Calu3 (cell line): ENCODE measurements at regions not wholly inside any gene's neighbourhood (a gene's known extent, or its start where the extent isn't known, plus 50 kb on each side); places are given as distances from the start of the nearest gene placed in this dataset.
"Not testable (repeated sequence)": the region's sequence is repeated elsewhere in the genome, so short reads cannot be mapped to it uniquely, and the experiment has no call there.

ENCODE experiments used
- BruUV-seq: library from RNA; stranded (reverse); fragments of 400-500 nt; replicated peaks from 2 replicates; lab custom pipeline; 2021; lab: Mats Ljungman, UMichigan
- CTCF ChIA-PET: fragments of 300-600 bp; sonication (Branson Sonifier 250); formaldehyde crosslinking; loops from one replicate; lab custom pipeline; 2022; ENCODE audit warnings: antibody characterized with exemption; lab: Charles Lee
- DNase-seq: peaks from one replicate; pipeline ENCODE4 v3.0.0; 2022
- H3K27ac Mint-ChIP-seq: one replicate; pipeline ENCODE4 v1.8.0; 2022; ENCODE audit warnings: mixed read lengths; ENCODE audit not compliant: unreplicated experiment
- H3K27me3 Mint-ChIP-seq: one replicate; pipeline ENCODE4 v1.8.0; 2022; ENCODE audit warnings: mixed read lengths; ENCODE audit not compliant: unreplicated experiment
- H3K36me3 Mint-ChIP-seq: one replicate; pipeline ENCODE4 v1.8.0; 2022; ENCODE audit warnings: mild to moderate bottlenecking, moderate library complexity, mixed read lengths; ENCODE audit not compliant: insufficient read depth, unreplicated experiment
- H3K4me1 Mint-ChIP-seq: one replicate; pipeline ENCODE4 v1.8.0; 2022; ENCODE audit warnings: mild to moderate bottlenecking, low read depth, mixed read lengths; ENCODE audit not compliant: unreplicated experiment
- H3K4me3 Mint-ChIP-seq: one replicate; pipeline ENCODE4 v1.8.0; 2022; ENCODE audit warnings: mild to moderate bottlenecking, low read depth, moderate library complexity, mixed read lengths; ENCODE audit not compliant: unreplicated experiment
- H3K9me3 Mint-ChIP-seq: one replicate; pipeline ENCODE4 v1.8.0; 2022; ENCODE audit warnings: low read depth, mixed read lengths; ENCODE audit not compliant: unreplicated experiment
- CTCF ChIP-seq: fragments of 200-600 bp; IDR thresholded peaks from one replicate; pipeline ENCODE4 v1.8.0; 2022; ENCODE audit warnings: antibody characterized with exemption; ENCODE audit not compliant: unreplicated experiment
- intact Hi-C: fragments of 100-400 bp; cut with micrococcal nuclease; formaldehyde crosslinking; loops from one replicate; pipeline ENCODE4 v1.10.0; 2022; ENCODE audit not compliant: unreplicated experiment

GRCh38 chr1:157301477-157302198, 163.4 kb upstream of the ETV3 start:
- intact Hi-C loops = no loop called here
- DNase-seq = no peak
- Mint-ChIP-seq H3K27me3 (peaks cover 25% of the 10 kb centered on the region), H3K27ac (no peak overlapping the region), H3K4me1 (no peaks in the 10 kb centered on the region), H3K4me3 (no peak overlapping the region), H3K36me3 (no peaks in the 10 kb centered on the region), H3K9me3 (no peaks in the 10 kb centered on the region)
- no peak for TF ChIP-seq CTCF
- no TSS peak for BruUV-seq
- CTCF ChIA-PET = no interaction called here

GRCh38 chr1:157294387-157295145, 156.4 kb upstream of the ETV3 start:
- H3K9me3 Mint-ChIP-seq, BruUV-seq, DNase-seq, H3K4me1 Mint-ChIP-seq, H3K27ac Mint-ChIP-seq, CTCF ChIA-PET, H3K4me3 Mint-ChIP-seq, intact Hi-C loops, H3K36me3 Mint-ChIP-seq: not testable (repeated sequence)
- peaks cover 52% of the 10 kb centered on the region for H3K27me3 Mint-ChIP-seq

- Mint-ChIP-seq H3K36me3 (no peaks in the 10 kb centered on the region), H3K4me3 (no peak overlapping the region), H3K27ac (no peak overlapping the region), H3K9me3 (no peaks in the 10 kb centered on the region), H3K4me1 (no peaks in the 10 kb centered on the region), H3K27me3 (peaks cover 57% of the 10 kb centered on the region)
- TF ChIP-seq CTCF = no peak
- no TSS peak for BruUV-seq
- intact Hi-C loops = no loop called here
- no peak for DNase-seq
- CTCF ChIA-PET = no interaction called here
Measured at GRCh38 chr1:157292809-157293564, 154.8 kb upstream of the ETV3 start.

- Mint-ChIP-seq H3K36me3 (no peaks in the 10 kb centered on the region), H3K4me3 (no peak overlapping the region), H3K27me3 (peaks cover 57% of the 10 kb centered on the region), H3K9me3 (no peaks in the 10 kb centered on the region), H3K27ac (no peak overlapping the region), H3K4me1 (no peaks in the 10 kb centered on the region)
- BruUV-seq = no TSS peak
- TF ChIP-seq CTCF = no peak
- intact Hi-C loops = no loop called here
- CTCF ChIA-PET = no interaction called here
- DNase-seq = no peak
Measured at GRCh38 chr1:157292302-157292701, 154.1 kb upstream of the ETV3 start.
